ENCODE measurements at regions not wholly inside any gene's neighbourhood (a gene's known extent, or its start where the extent isn't known, plus 50 kb on each side); places are given as distances from the start of the nearest gene placed in this dataset.

GRCh38 chr16:6377956-6378355 lies 954.7 kb upstream of the RBFOX1 start:
- H3K27ac ChIP-seq (ENCODE audit: low read depth in 1 of 2, low read length in 1 of 2): no peak overlapping the region
- H3K9me3 ChIP-seq (ENCODE audit: control insufficient read depth in 4 of 4, insufficient read depth in 3 of 4, low read length in 3 of 4): peaks cover 0 to 3% (median 0%) of the 10 kb centered on the region in 4 donors
- no peak for TF ChIP-seq CTCF (IDR thresholded peaks at IDR 0.05; ENCODE audit: control extremely low read depth, extremely low read depth)
- no peaks in the 10 kb centered on the region for H3K36me3 ChIP-seq (ENCODE audit: control insufficient read depth in 4 of 4, insufficient read depth in 4 of 4, low read length in 4 of 4)
- DNase-seq (no peak), ATAC-seq (ENCODE audit: insufficient read depth, low FRiP score) (no peak)
- no peak overlapping the region for H3K4me3 ChIP-seq
- H3K9ac ChIP-seq (ENCODE audit: insufficient read depth in 1 of 2, low read length in 2 of 2): no peak overlapping the region
- H3K27me3 ChIP-seq (ENCODE audit: control insufficient read depth in 3 of 3, insufficient read depth in 3 of 3, low read length in 2 of 3): no peaks in the 10 kb centered on the region
- WGBS, 2 donors: 79 to 86% methylated on average over 11 of the region's 11 CpGs
- H3K4me1 ChIP-seq (ENCODE audit: control insufficient read depth in 5 of 5, insufficient read depth in 5 of 5, low read length in 5 of 5): no peaks in the 10 kb centered on the region

- peaks cover 0 to 10% (median 2%) of the 10 kb centered on the region in 4 donors for H3K9me3 ChIP-seq (ENCODE audit: control insufficient read depth in 4 of 4, insufficient read depth in 3 of 4, low read length in 3 of 4)
- no peak overlapping the region for H3K9ac ChIP-seq (ENCODE audit: insufficient read depth in 1 of 2, low read length in 2 of 2)
- WGBS, 2 donors: 36 to 47% methylated on average over 8 of the region's 8 CpGs
- TF ChIP-seq CTCF (IDR thresholded peaks at IDR 0.05; ENCODE audit: control extremely low read depth, extremely low read depth): no peak
- no peaks in the 10 kb centered on the region for H3K4me1 ChIP-seq (ENCODE audit: control insufficient read depth in 5 of 5, insufficient read depth in 5 of 5, low read length in 5 of 5)
- no peaks in the 10 kb centered on the region for H3K27me3 ChIP-seq (ENCODE audit: control insufficient read depth in 3 of 3, insufficient read depth in 3 of 3, low read length in 2 of 3)
- H3K36me3 ChIP-seq (ENCODE audit: control insufficient read depth in 4 of 4, insufficient read depth in 4 of 4, low read length in 4 of 4): no peaks in the 10 kb centered on the region
- no peak for DNase-seq
- H3K27ac ChIP-seq (ENCODE audit: low read depth in 1 of 2, low read length in 1 of 2): no peak overlapping the region
- no peak overlapping the region for H3K4me3 ChIP-seq
- ATAC-seq (ENCODE audit: insufficient read depth, low FRiP score): no peak
Observed at GRCh38 chr16:6375465-6376075, 957.1 kb upstream of the RBFOX1 start.

GRCh38 chr16:6374821-6375220 lies 957.8 kb upstream of the RBFOX1 start:
- Histone ChIP-seq H3K9me3 (ENCODE audit: control insufficient read depth in 4 of 4, insufficient read depth in 3 of 4, low read length in 3 of 4) (peaks cover 0 to 10% (median 2%) of the 10 kb centered on the region in 4 donors), H3K36me3 (ENCODE audit: control insufficient read depth in 4 of 4, insufficient read depth in 4 of 4, low read length in 4 of 4) (no peaks in the 10 kb centered on the region), H3K9ac (ENCODE audit: insufficient read depth in 1 of 2, low read length in 2 of 2) (no peak overlapping the region), H3K4me3 (no peak overlapping the region), H3K4me1 (ENCODE audit: control insufficient read depth in 5 of 5, insufficient read depth in 5 of 5, low read length in 5 of 5) (no peaks in the 10 kb centered on the region), H3K27me3 (ENCODE audit: control insufficient read depth in 3 of 3, insufficient read depth in 3 of 3, low read length in 2 of 3) (no peaks in the 10 kb centered on the region), H3K27ac (ENCODE audit: low read depth in 1 of 2, low read length in 1 of 2) (no peak overlapping the region)
- no peak for TF ChIP-seq CTCF (IDR thresholded peaks at IDR 0.05; ENCODE audit: control extremely low read depth, extremely low read depth)
- DNase-seq (peak in 1 of 3 donors; percentile 4), ATAC-seq (ENCODE audit: insufficient read depth, low FRiP score) (no peak)
- 3 to 5% methylated on average over 3 of the region's 3 CpGs for WGBS, 2 donors

GRCh38 chr16:6364846-6365245 lies 967.8 kb upstream of the RBFOX1 start:
- Histone ChIP-seq H3K36me3 (ENCODE audit: control insufficient read depth in 4 of 4, insufficient read depth in 4 of 4, low read length in 4 of 4) (no peaks in the 10 kb centered on the region), H3K27me3 (ENCODE audit: control insufficient read depth in 3 of 3, insufficient read depth in 3 of 3, low read length in 2 of 3) (no peaks in the 10 kb centered on the region), H3K9ac (ENCODE audit: insufficient read depth in 1 of 2, low read length in 2 of 2) (no peak overlapping the region), H3K4me3 (no peak overlapping the region), H3K9me3 (ENCODE audit: control insufficient read depth in 4 of 4, insufficient read depth in 3 of 4, low read length in 3 of 4) (peaks cover 0 to 3% (median under 1%) of the 10 kb centered on the region in 4 donors), H3K4me1 (ENCODE audit: control insufficient read depth in 5 of 5, insufficient read depth in 5 of 5, low read length in 5 of 5) (no peaks in the 10 kb centered on the region), H3K27ac (ENCODE audit: low read depth in 1 of 2, low read length in 1 of 2) (no peak overlapping the region)
- no peak for TF ChIP-seq CTCF (IDR thresholded peaks at IDR 0.05; ENCODE audit: control extremely low read depth, extremely low read depth)
- WGBS, 2 donors: 87 to 88% methylated on average over 3 of the region's 3 CpGs
- no peak for DNase-seq
- no peak for ATAC-seq (ENCODE audit: insufficient read depth, low FRiP score)

Data from lung (tissue), 11 donors.